ENCODE measurements at regions not wholly inside any gene's neighbourhood (a gene's known extent, or its start where the extent isn't known, plus 50 kb on each side); places are given as distances from the start of the nearest gene placed in this dataset.

- DNase-seq: peak in 1 of 2 experiments; percentile 5
Measured at GRCh38 chr18:32542221-32542798, 71.6 kb upstream of the GAREM1 start.

GRCh38 chr18:32530947-32531651, 60.4 kb upstream of the GAREM1 start:
- DNase-seq: peak; percentile 27 to 58

GRCh38 chr18:32529722-32530420, 59.2 kb upstream of the GAREM1 start:
- DNase-seq: no peak

- DNase-seq: no peak
Measured at GRCh38 chr18:32520771-32521170, 50.1 kb upstream of the GAREM1 start.

All from SHP77 (cell line).